IMR-90 (cell line): ENCODE measurements at regions not wholly inside any gene's neighbourhood (a gene's known extent, or its start where the extent isn't known, plus 50 kb on each side); places are given as distances from the start of the nearest gene placed in this dataset.

Experiments
- ATAC-seq: fragments of 200-7000 bp; cut with Tn5 transposase; 2 replicates; pipeline ENCODE4 v1.9.1; 2020; ENCODE audit warnings: low read depth, mild to moderate bottlenecking, moderate library complexity
- BruUV-seq: library from RNA; stranded (reverse); fragments of 400-500 nt; replicated peaks from 2 replicates; lab custom pipeline; 2021; lab: Mats Ljungman, UMichigan
- CTCF ChIA-PET: fragments of 300-600 bp; formaldehyde crosslinking; extraction: SDS; loops from one replicate; lab custom pipeline; 2021; ENCODE audit warnings: antibody characterized with exemption; lab: Yijun Ruan, JAX
- POLR2A ChIA-PET: fragments of 300-600 bp; sonication (Branson Sonifier 250); formaldehyde crosslinking; loops from one replicate; lab custom pipeline; 2022; ENCODE audit warnings: antibody characterized with exemption; ENCODE audit not compliant: unreplicated experiment; lab: Charles Lee
- DNase-seq: peaks from one replicate; pipeline ENCODE4 v3.0.0; 2013
- H2AFZ ChIP-seq: replicated peaks from 2 replicates; pipeline ENCODE3; 2013; ENCODE audit warnings: low read length, mild to moderate bottlenecking; ENCODE audit not compliant: poor library complexity
- H2AK5ac ChIP-seq: 2 replicates; pipeline ENCODE4 v1.6.1; 2013; ENCODE audit warnings: low read depth, low read length, inconsistent platforms
- H2AK9ac ChIP-seq: replicated peaks from 2 replicates; pipeline ENCODE3; 2013; ENCODE audit warnings: mild to moderate bottlenecking, low read depth, low read length, moderate library complexity; ENCODE audit not compliant: poor library complexity
- H2BK120ac ChIP-seq: 2 replicates; pipeline ENCODE4 v1.6.1; 2013; ENCODE audit warnings: low read depth, low read length, inconsistent platforms
- H2BK15ac ChIP-seq: 3 replicates; pipeline ENCODE4 v1.6.1; 2013; ENCODE audit warnings: low read depth, low read length, inconsistent platforms
- H2BK20ac ChIP-seq: 2 replicates; pipeline ENCODE4 v1.6.1; 2013; ENCODE audit warnings: low read depth, mild to moderate bottlenecking, inconsistent platforms, low read length, moderate library complexity
- H2BK5ac ChIP-seq: 2 replicates; pipeline ENCODE4 v1.6.1; 2013; ENCODE audit warnings: mild to moderate bottlenecking, low read depth, low read length, inconsistent platforms; ENCODE audit not compliant: poor library complexity, severe bottlenecking
- H3K14ac ChIP-seq: replicated peaks from 2 replicates; pipeline ENCODE4 v1.6.1; 2013; ENCODE audit warnings: low read depth, low read length, inconsistent platforms
- H3K18ac ChIP-seq: 2 replicates; pipeline ENCODE4 v1.6.1; 2013; ENCODE audit warnings: low read depth, low read length, control low read depth
- H3K23ac ChIP-seq: 2 replicates; pipeline ENCODE4 v1.6.1; 2013; ENCODE audit warnings: low read depth, low read length, inconsistent platforms
- H3K27ac ChIP-seq: 2 replicates; pipeline ENCODE4 v1.5.1; 2013; ENCODE audit warnings: mild to moderate bottlenecking, control low read depth, low read length; ENCODE audit not compliant: insufficient read depth
- H3K27me3 ChIP-seq: 2 replicates; pipeline ENCODE4 v1.6.1; 2013; ENCODE audit warnings: low read length; ENCODE audit not compliant: control insufficient read depth, insufficient read depth
- H3K36me3 ChIP-seq: 2 replicates; pipeline ENCODE4 v1.6.1; 2013; ENCODE audit warnings: low read length, mixed read lengths; ENCODE audit not compliant: control insufficient read depth, insufficient read depth
- H3K4ac ChIP-seq: 2 replicates; pipeline ENCODE4 v1.6.1; 2013; ENCODE audit warnings: low read depth, low read length, inconsistent platforms
- H3K4me1 ChIP-seq: 2 replicates; pipeline ENCODE4 v1.6.1; 2013; ENCODE audit warnings: low read length, mixed read lengths; ENCODE audit not compliant: control insufficient read depth, insufficient read depth
- H3K4me2 ChIP-seq: 2 replicates; pipeline ENCODE4 v1.6.1; 2013; ENCODE audit warnings: low read depth, mild to moderate bottlenecking, control low read depth, low read length, moderate library complexity
- H3K4me3 ChIP-seq: 2 replicates; pipeline ENCODE4 v1.5.1; 2013; ENCODE audit warnings: low read depth, mild to moderate bottlenecking, control low read depth, low read length, moderate library complexity; ENCODE audit not compliant: insufficient read depth
- H3K56ac ChIP-seq: 2 replicates; pipeline ENCODE4 v1.6.1; 2013; ENCODE audit warnings: low read length, inconsistent platforms; ENCODE audit not compliant: insufficient read depth; ENCODE audit errors: extremely low read depth
- H3K79me1 ChIP-seq, 2 experiments: 2 replicates each; pipeline ENCODE4 v1.6.1; 2013; ENCODE audit warnings: low read length in 2 of 2, inconsistent platforms in 1 of 2, low read depth in 1 of 2
- H3K9ac ChIP-seq: 2 replicates; pipeline ENCODE4 v1.6.1; 2013; ENCODE audit warnings: low read depth, low read length, control low read depth
- H3K9me1 ChIP-seq: 2 replicates; pipeline ENCODE4 v1.6.1; 2013; ENCODE audit warnings: low read length, inconsistent platforms; ENCODE audit not compliant: insufficient read depth
- H3K9me3 ChIP-seq: 2 replicates; pipeline ENCODE4 v1.6.1; 2013; ENCODE audit warnings: low read length; ENCODE audit not compliant: control insufficient read depth, insufficient read depth
- H4K20me1 ChIP-seq: 2 replicates; pipeline ENCODE4 v1.6.1; 2013; ENCODE audit warnings: low read length, inconsistent platforms; ENCODE audit not compliant: insufficient read depth
- H4K5ac ChIP-seq: 2 replicates; pipeline ENCODE4 v1.6.1; 2013; ENCODE audit warnings: mild to moderate bottlenecking, low read depth, low read length, control low read depth
- H4K8ac ChIP-seq, 2 experiments: 2 replicates each; pipeline ENCODE4 v1.6.1; 2013; ENCODE audit warnings: low read depth in 2 of 2, low read length in 2 of 2, control low read depth in 1 of 2, inconsistent platforms in 1 of 2
- H4K91ac ChIP-seq: 2 replicates; pipeline ENCODE4 v1.6.1; 2013; ENCODE audit warnings: low read depth, low read length, inconsistent platforms; ENCODE audit not compliant: insufficient read depth
- BHLHE40 ChIP-seq: fragments of 150-350 bp; IDR thresholded peaks from 2 replicates; pipeline ENCODE4 v1.6.1; 2016; ENCODE audit warnings: mild to moderate bottlenecking, low read depth, low read length
- CEBPB ChIP-seq: IDR thresholded peaks from 2 replicates; pipeline ENCODE4 v1.6.1; 2012; ENCODE audit warnings: low read depth, low read length, improper control_type of control experiment
- CHD1 ChIP-seq: IDR thresholded peaks from 2 replicates; pipeline ENCODE4 v1.6.1; 2012; ENCODE audit warnings: low read depth, low read length, improper control_type of control experiment
- CTCF ChIP-seq: conservative IDR thresholded peaks from 2 replicates; pipeline ENCODE4 v1.5.1; 2012; ENCODE audit warnings: mild to moderate bottlenecking, low read depth, low read length, improper control_type of control experiment
- ELK1 ChIP-seq: fragments of 150-350 bp; IDR thresholded peaks from 2 replicates; pipeline ENCODE4 v1.6.1; 2016; ENCODE audit warnings: low read depth, mild to moderate bottlenecking, low read length, moderate library complexity, borderline replicate concordance
- FOS ChIP-seq: fragments of 150-350 bp; IDR thresholded peaks from 2 replicates; pipeline ENCODE4 v1.6.1; 2016; ENCODE audit warnings: low read depth, low read length
- MAFK ChIP-seq: IDR thresholded peaks from 2 replicates; pipeline ENCODE4 v1.6.1; 2012; ENCODE audit warnings: low read depth, low read length, improper control_type of control experiment
- MAZ ChIP-seq: IDR thresholded peaks from 2 replicates; pipeline ENCODE4 v1.6.1; 2012; ENCODE audit warnings: low read depth, mild to moderate bottlenecking, low read length, improper control_type of control experiment, moderate library complexity, borderline replicate concordance
- MXI1 ChIP-seq: IDR thresholded peaks from 2 replicates; pipeline ENCODE4 v1.6.1; 2012; ENCODE audit warnings: low read depth, mild to moderate bottlenecking, low read length, moderate library complexity, borderline replicate concordance
- NFE2L2 ChIP-seq: fragments of 150-350 bp; IDR thresholded peaks from 2 replicates; pipeline ENCODE4 v1.6.1; 2016; ENCODE audit warnings: low read depth, mild to moderate bottlenecking, low read length
- POLR2A ChIP-seq: IDR thresholded peaks from 2 replicates; pipeline ENCODE4 v1.6.1; 2012; ENCODE audit warnings: mild to moderate bottlenecking, low read depth, low read length
- RAD21 ChIP-seq: IDR thresholded peaks from 2 replicates; pipeline ENCODE4 v1.6.1; 2012; ENCODE audit warnings: low read length, improper control_type of control experiment
- RCOR1 ChIP-seq: IDR thresholded peaks from 2 replicates; pipeline ENCODE4 v1.6.1; 2012; ENCODE audit warnings: mild to moderate bottlenecking, low read length, improper control_type of control experiment; ENCODE audit not compliant: insufficient replicate concordance
- RFX5 ChIP-seq: IDR thresholded peaks from 2 replicates; pipeline ENCODE4 v1.8.0; 2012; ENCODE audit warnings: low read depth, mild to moderate bottlenecking, low read length, moderate library complexity
- SMC3 ChIP-seq: fragments of 150-350 bp; IDR thresholded peaks from 2 replicates; pipeline ENCODE4 v1.6.1; 2016; ENCODE audit warnings: low read depth, mild to moderate bottlenecking, antibody characterized with exemption, low read length, moderate library complexity
- USF2 ChIP-seq: fragments of 150-350 bp; IDR thresholded peaks from 2 replicates; pipeline ENCODE4 v1.6.1; 2017; ENCODE audit warnings: mild to moderate bottlenecking, antibody characterized with exemption, low read length, low read depth
- WGBS, 2 experiments: methylation state at CpG; one replicate each; pipeline versions ENCODE4 v1.1.5 to v1.1.7; 2013; ENCODE audit warnings: missing lambda C conversion rate in 2 of 2; ENCODE audit not compliant: insufficient read length in 1 of 2; ENCODE audit errors: extremely low coverage in 2 of 2; 5-methylcytosine and 5-hydroxymethylcytosine counted together
- dilution Hi-C: fragments of 300-500 bp; cut with HindIII; formaldehyde crosslinking; loops from one replicate; pipeline ENCODE4 v1.14.3; 2018; ENCODE audit warnings: low sequenced_read_pairs; ENCODE audit not compliant: unreplicated experiment
- in situ Hi-C: fragments of 300-500 bp; cut with MboI; formaldehyde crosslinking; loops from 3 replicates; pipeline ENCODE4 v1.14.3; 2019; ENCODE audit warnings: low sequenced_read_pairs, inconsistent platforms, mixed read lengths
- intact Hi-C: fragments of 100-400 bp; cut with micrococcal nuclease; formaldehyde crosslinking; loops from 2 replicates; pipeline ENCODE4 v1.10.0; 2022

GRCh38 chr5:5634817-5635216, 212.3 kb downstream of the ICE1 start:
- Histone ChIP-seq H4K8ac (no peak overlapping the region), H3K4me1 (no peaks in the 10 kb centered on the region), H3K9me3 (peaks cover 14% of the 10 kb centered on the region), H4K5ac (no peak overlapping the region), H3K18ac (no peak overlapping the region), H3K4me3 (no peak overlapping the region), H3K4ac (no peak overlapping the region), H4K91ac (no peak overlapping the region), H3K9me1 (no peaks in the 10 kb centered on the region), H2BK120ac (no peak overlapping the region), H3K9ac (no peak overlapping the region), H2AK5ac (no peak overlapping the region), H4K20me1 (no peaks in the 10 kb centered on the region), H3K36me3 (no peaks in the 10 kb centered on the region), H3K14ac (no peak overlapping the region), H2AK9ac (no peak overlapping the region), H3K79me1 (no peaks in the 10 kb centered on the region), H2BK5ac (no peak overlapping the region), H2BK20ac (no peak overlapping the region), H3K56ac (no peak overlapping the region), H2BK15ac (no peak overlapping the region), H3K4me2 (no peak overlapping the region), H3K27me3 (no peaks in the 10 kb centered on the region), H3K27ac (no peak overlapping the region), H2AFZ (no peak overlapping the region), H3K23ac (no peak overlapping the region)
- no peak for TF ChIP-seq RFX5
- no peak for TF ChIP-seq POLR2A
- no peak for TF ChIP-seq FOS
- no peak for TF ChIP-seq MAFK
- TF ChIP-seq CTCF = no peak
- no peak for TF ChIP-seq MXI1
- no peak for TF ChIP-seq RCOR1
- no peak for TF ChIP-seq ELK1
- no peak for TF ChIP-seq USF2
- TF ChIP-seq NFE2L2 = no peak
- TF ChIP-seq MAZ = no peak
- no peak for TF ChIP-seq CHD1
- no peak for TF ChIP-seq RAD21
- TF ChIP-seq CEBPB = no peak
- TF ChIP-seq SMC3 = no peak
- no peak for TF ChIP-seq BHLHE40
- intact Hi-C loops = no loop called here
- ChIA-PET CTCF (no interaction called here), POLR2A (no interaction called here)
- in situ Hi-C loops = no loop called here
- no TSS peak for BruUV-seq
- no peak for ATAC-seq
- WGBS, 2 experiments = no CpG with 5 or more reads among the region's 4 CpGs
- no peak for DNase-seq
- dilution Hi-C loops = no loop called here
